Loucy (cell line): ENCODE measurements at regions not wholly inside any gene's neighbourhood (a gene's known extent, or its start where the extent isn't known, plus 50 kb on each side); places are given as distances from the start of the nearest gene placed in this dataset.

Source experiments
- EZH2phosphoT487 ChIP-seq: fragments of 200-600 bp; IDR thresholded peaks from 2 replicates; pipeline ENCODE4 v1.6.1; 2018; ENCODE audit warnings: antibody characterized with exemption, mild to moderate bottlenecking, moderate library complexity, borderline replicate concordance
- TF ChIP-seq, protein P1 (sequence below): fragments of 200-600 bp; sonication (generic); conservative IDR thresholded peaks from 2 replicates; pipeline ENCODE4 v1.5.1; 2014; ENCODE audit warnings: mild to moderate bottlenecking, antibody characterized with exemption, low read length

DNA sequence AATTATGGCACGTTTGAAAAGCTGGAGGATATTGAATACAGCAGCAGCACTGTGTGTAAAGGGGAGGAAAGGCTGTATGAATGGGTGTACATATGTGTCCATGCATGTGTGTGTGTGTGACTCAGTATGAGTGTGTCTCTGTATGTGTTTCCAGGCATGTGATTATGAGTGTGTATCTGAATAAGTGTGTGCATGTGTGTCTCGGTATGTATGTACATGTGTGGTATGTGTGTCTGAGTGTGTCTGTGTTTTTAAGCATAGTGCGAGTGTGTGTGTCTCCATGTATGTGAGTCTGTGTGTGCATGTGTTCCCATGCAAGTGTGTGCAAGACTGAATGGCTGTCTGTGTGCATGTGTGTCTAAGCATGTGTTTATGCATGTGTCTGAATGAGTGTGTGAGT is 259.1 kb upstream of the XYLT1 start:
- TF ChIP-seq, protein P1, sequence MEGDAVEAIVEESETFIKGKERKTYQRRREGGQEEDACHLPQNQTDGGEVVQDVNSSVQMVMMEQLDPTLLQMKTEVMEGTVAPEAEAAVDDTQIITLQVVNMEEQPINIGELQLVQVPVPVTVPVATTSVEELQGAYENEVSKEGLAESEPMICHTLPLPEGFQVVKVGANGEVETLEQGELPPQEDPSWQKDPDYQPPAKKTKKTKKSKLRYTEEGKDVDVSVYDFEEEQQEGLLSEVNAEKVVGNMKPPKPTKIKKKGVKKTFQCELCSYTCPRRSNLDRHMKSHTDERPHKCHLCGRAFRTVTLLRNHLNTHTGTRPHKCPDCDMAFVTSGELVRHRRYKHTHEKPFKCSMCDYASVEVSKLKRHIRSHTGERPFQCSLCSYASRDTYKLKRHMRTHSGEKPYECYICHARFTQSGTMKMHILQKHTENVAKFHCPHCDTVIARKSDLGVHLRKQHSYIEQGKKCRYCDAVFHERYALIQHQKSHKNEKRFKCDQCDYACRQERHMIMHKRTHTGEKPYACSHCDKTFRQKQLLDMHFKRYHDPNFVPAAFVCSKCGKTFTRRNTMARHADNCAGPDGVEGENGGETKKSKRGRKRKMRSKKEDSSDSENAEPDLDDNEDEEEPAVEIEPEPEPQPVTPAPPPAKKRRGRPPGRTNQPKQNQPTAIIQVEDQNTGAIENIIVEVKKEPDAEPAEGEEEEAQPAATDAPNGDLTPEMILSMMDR = no peak
- TF ChIP-seq EZH2phosphoT487 = no peak
